WTC11 (cell line): ENCODE measurements at regions not wholly inside any gene's neighbourhood (a gene's known extent, or its start where the extent isn't known, plus 50 kb on each side); places are given as distances from the start of the nearest gene placed in this dataset.

Experiments used
- ATAC-seq: fragments of 200-7000 bp; cut with Tn5 transposase; 2 replicates; pipeline ENCODE4 v1.10.0; 2021; ENCODE audit warnings: mild to moderate bottlenecking, moderate library complexity
- CTCF ChIA-PET: fragments of 300-600 bp; sonication (Branson Sonifier 250); formaldehyde crosslinking; loops from one replicate; lab custom pipeline; 2021; ENCODE audit warnings: antibody characterized with exemption; lab: Charles Lee
- POLR2A ChIA-PET: fragments of 350-600 bp; sonication (Branson Sonifier 250); formaldehyde crosslinking; loops from one replicate; lab custom pipeline; 2021; ENCODE audit warnings: antibody characterized with exemption; lab: Charles Lee
- DNase-seq: peaks from one replicate; pipeline ENCODE4 v3.0.0; 2021; ENCODE audit warnings: low spot score
- H3K27ac Mint-ChIP-seq: 2 replicates; pipeline ENCODE4 v1.8.0; 2021; ENCODE audit warnings: mixed read lengths
- H3K27me3 Mint-ChIP-seq: 2 replicates; pipeline ENCODE4 v1.8.0; 2021; ENCODE audit warnings: low read depth, mild to moderate bottlenecking, moderate library complexity, mixed read lengths
- H3K36me3 Mint-ChIP-seq: 2 replicates; pipeline ENCODE4 v1.8.0; 2021; ENCODE audit warnings: mixed read lengths
- H3K4me1 Mint-ChIP-seq: 2 replicates; pipeline ENCODE4 v1.8.0; 2022; ENCODE audit warnings: mixed read lengths
- H3K4me3 Mint-ChIP-seq: 2 replicates; pipeline ENCODE4 v1.8.0; 2021; ENCODE audit warnings: mild to moderate bottlenecking, moderate library complexity, mixed read lengths
- H3K9me3 Mint-ChIP-seq: 2 replicates; pipeline ENCODE4 v1.8.0; 2021; ENCODE audit warnings: mixed read lengths
- AFF4 ChIP-seq: sonication (generic); formaldehyde crosslinking; IDR thresholded peaks from 2 replicates; pipeline ENCODE4 v1.8.1; 2023; ENCODE audit warnings: mild to moderate bottlenecking, missing genetic modification reagents, borderline replicate concordance
- ATF2 ChIP-seq: sonication (generic); formaldehyde crosslinking; IDR thresholded peaks from 2 replicates; pipeline ENCODE4 v1.8.1; 2022; ENCODE audit warnings: low read depth, missing genetic modification reagents, borderline replicate concordance
- ETV6 ChIP-seq: sonication (generic); formaldehyde crosslinking; IDR thresholded peaks from 2 replicates; pipeline ENCODE4 v1.8.1; 2022; ENCODE audit warnings: mild to moderate bottlenecking, missing genetic modification reagents
- FOXJ3 ChIP-seq: sonication (generic); formaldehyde crosslinking; IDR thresholded peaks from 2 replicates; pipeline ENCODE4 v1.9.0; 2021; ENCODE audit warnings: missing genetic modification reagents, mild to moderate bottlenecking, borderline replicate concordance
- GRHL2 ChIP-seq: fragments of 250-450 bp; sonication (Bioruptor Pico); IDR thresholded peaks from 2 replicates; pipeline ENCODE4 v1.8.0; 2022; ENCODE audit warnings: mild to moderate bottlenecking, moderate library complexity; ENCODE audit not compliant: insufficient replicate concordance, severe bottlenecking
- HMGA2 ChIP-seq: fragments of 250-450 bp; sonication (Bioruptor Pico); IDR thresholded peaks from 2 replicates; pipeline ENCODE4 v1.4.0; 2021; ENCODE audit warnings: mild to moderate bottlenecking, moderate library complexity
- IRF2 ChIP-seq: sonication (generic); formaldehyde crosslinking; IDR thresholded peaks from 2 replicates; pipeline ENCODE4 v1.8.0; 2022; ENCODE audit warnings: low read depth, missing genetic modification reagents, borderline replicate concordance
- MAX ChIP-seq: sonication (generic); formaldehyde crosslinking; IDR thresholded peaks from 2 replicates; pipeline ENCODE4 v1.8.0; 2022; ENCODE audit warnings: mild to moderate bottlenecking, missing genetic modification reagents
- RELA ChIP-seq: sonication (generic); formaldehyde crosslinking; IDR thresholded peaks from 2 replicates; pipeline ENCODE4 v1.8.1; 2022; ENCODE audit warnings: missing genetic modification reagents, mild to moderate bottlenecking, borderline replicate concordance
- SMAD3 ChIP-seq: sonication (generic); formaldehyde crosslinking; IDR thresholded peaks from 2 replicates; pipeline ENCODE4 v1.8.0; 2022; ENCODE audit warnings: missing genetic modification reagents, mild to moderate bottlenecking, borderline replicate concordance
- TEAD4 ChIP-seq: sonication (generic); formaldehyde crosslinking; IDR thresholded peaks from 2 replicates; pipeline ENCODE4 v1.8.0; 2022; ENCODE audit warnings: mild to moderate bottlenecking, missing genetic modification reagents
- ZBTB21 ChIP-seq: sonication (generic); formaldehyde crosslinking; IDR thresholded peaks from 2 replicates; pipeline ENCODE4 v1.8.1; 2023; ENCODE audit warnings: mild to moderate bottlenecking, missing genetic modification reagents, borderline replicate concordance
- ZNF317 ChIP-seq: sonication (generic); formaldehyde crosslinking; IDR thresholded peaks from 2 replicates; pipeline ENCODE4 v1.8.1; 2023; ENCODE audit warnings: low read depth, mild to moderate bottlenecking, moderate library complexity, missing genetic modification reagents, borderline replicate concordance
- ZNF425 ChIP-seq: fragments of 250-450 bp; sonication (Bioruptor Pico); conservative IDR thresholded peaks from 2 replicates; pipeline ENCODE4 v1.9.0; 2021; ENCODE audit warnings: mild to moderate bottlenecking
- ZNF532 ChIP-seq: fragments of 250-450 bp; sonication (Bioruptor Pico); IDR thresholded peaks from 2 replicates; pipeline ENCODE4 v1.9.0; 2021; ENCODE audit warnings: mild to moderate bottlenecking, borderline replicate concordance

GRCh38 chr3:151584566-151584965, 123.7 kb upstream of the IGSF10 start (continued):
- TF ChIP-seq AFF4 (CRISPR knock-in tag) (no peak), RELA (CRISPR knock-in tag) (no peak), HMGA2 (CRISPR knock-in tag) (no peak), SMAD3 (CRISPR knock-in tag) (no peak), MAX (no peak)

- Mint-ChIP-seq H3K4me1 (peaks cover 25% of the 10 kb centered on the region), H3K27me3 (no peaks in the 10 kb centered on the region), H3K27ac (no peak overlapping the region), H3K36me3 (peaks cover 6% of the 10 kb centered on the region), H3K9me3 (peaks cover 14% of the 10 kb centered on the region), H3K4me3 (no peak overlapping the region)
- ChIA-PET CTCF (no interaction called here), POLR2A (no interaction called here)
- no peak for TF ChIP-seq FOXJ3
- TF ChIP-seq GRHL2 (CRISPR knock-in tag): no peak
- no peak for TF ChIP-seq IRF2
- TF ChIP-seq ATF2 (CRISPR knock-in tag): no peak
- no peak for TF ChIP-seq ETV6
- TF ChIP-seq TEAD4: no peak
- no peak for TF ChIP-seq ZNF425 (CRISPR knock-in tag)
- no peak for TF ChIP-seq ZBTB21 (CRISPR knock-in tag)
- TF ChIP-seq ZNF317 (CRISPR knock-in tag): no peak
- no peak for TF ChIP-seq AFF4 (CRISPR knock-in tag)
- no peak for TF ChIP-seq ZNF532
- DNase-seq (no peak), ATAC-seq (no peak)
Measured at GRCh38 chr3:151581035-151581434, 120.2 kb upstream of the IGSF10 start.
